Common myeloid progenitor, CD34-positive (primary cell): ENCODE measurements at regions not wholly inside any gene's neighbourhood (a gene's known extent, or its start where the extent isn't known, plus 50 kb on each side); places are given as distances from the start of the nearest gene placed in this dataset.
"Not testable (repeated sequence)": the region's sequence is repeated elsewhere in the genome, so short reads cannot be mapped to it uniquely, and the experiment has no call there.

Experiments used
- CTCF ChIA-PET: fragments of 350-600 bp; sonication (Branson Sonifier 250); formaldehyde crosslinking; loops from one replicate; lab custom pipeline; 2021; ENCODE audit warnings: antibody characterized with exemption; lab: Charles Lee
- POLR2A ChIA-PET: fragments of 350-600 bp; sonication (Branson Sonifier 250); formaldehyde crosslinking; loops from one replicate; lab custom pipeline; 2021; ENCODE audit warnings: antibody characterized with exemption; lab: Charles Lee
- DNase-seq, 3 donors: peaks; one replicate each; pipeline versions ENCODE4 v3.0.0 to v3.0.0-alpha.2; 2013
- H3K27ac ChIP-seq, 2 experiments: 1 replicate in 1 of 2; 2 replicates in 1 of 2; pipeline ENCODE4 v1.7.0; 2013; ENCODE audit warnings: inconsistent platforms in 2 of 2, low read length in 2 of 2, mild to moderate bottlenecking in 2 of 2, low read depth in 1 of 2, moderate library complexity in 1 of 2; ENCODE audit not compliant: severe bottlenecking in 2 of 2, insufficient read depth in 1 of 2, poor library complexity in 1 of 2
- H3K27me3 ChIP-seq, 5 experiments: replicated peaks in 2 of 5; 1 replicate in 3 of 5; 2 replicates in 2 of 5; pipeline versions ENCODE4 v1.6.1 to v1.7.0; 2013; ENCODE audit warnings: low read length in 4 of 5, mild to moderate bottlenecking in 2 of 5, moderate library complexity in 2 of 5, inconsistent platforms in 1 of 5; ENCODE audit not compliant: insufficient read depth in 5 of 5, control insufficient read depth in 4 of 5
- H3K36me3 ChIP-seq, 4 experiments: 1 replicate in 2 of 4; 2 replicates in 2 of 4; pipeline versions ENCODE4 v1.6.1 to v1.7.0; 2013; ENCODE audit warnings: low read length in 3 of 4, control low read depth in 1 of 4, mild to moderate bottlenecking in 1 of 4; ENCODE audit not compliant: control insufficient read depth in 4 of 4, insufficient read depth in 4 of 4
- H3K4me1 ChIP-seq, 4 experiments: 1 replicate in 3 of 4; 2 replicates in 1 of 4; pipeline versions ENCODE4 v1.6.1 to v1.7.1; 2013; ENCODE audit warnings: low read length in 3 of 4, mild to moderate bottlenecking in 3 of 4, control low read depth in 1 of 4, inconsistent platforms in 1 of 4, moderate library complexity in 1 of 4; ENCODE audit not compliant: control insufficient read depth in 4 of 4, insufficient read depth in 4 of 4; ENCODE audit errors: control extremely low read depth in 1 of 4
- H3K4me3 ChIP-seq, 7 experiments: 1 replicate in 4 of 7; 2 replicates in 3 of 7; pipeline versions ENCODE4 v1.5.1 to v1.7.0; 2013; ENCODE audit warnings: mild to moderate bottlenecking in 7 of 7, low read length in 6 of 7, moderate library complexity in 6 of 7, inconsistent platforms in 2 of 7, low read depth in 2 of 7, control low read depth in 1 of 7; ENCODE audit not compliant: insufficient read depth in 4 of 7, control insufficient read depth in 1 of 7; ENCODE audit errors: extremely low read depth in 1 of 7
- H3K9me3 ChIP-seq, 5 experiments: 1 replicate in 4 of 5; 2 replicates in 1 of 5; pipeline versions ENCODE4 v1.6.1 to v1.7.1; 2013; ENCODE audit warnings: low read length in 4 of 5, mild to moderate bottlenecking in 2 of 5, inconsistent platforms in 1 of 5, low read depth in 1 of 5, moderate library complexity in 1 of 5; ENCODE audit not compliant: control insufficient read depth in 4 of 5, insufficient read depth in 2 of 5; ENCODE audit errors: control extremely low read depth in 1 of 5
- WGBS: methylation state at CpG from one replicate; pipeline ENCODE4 v1.1.5; 2013; ENCODE audit not compliant: insufficient coverage; 5-methylcytosine and 5-hydroxymethylcytosine counted together

GRCh38 chr15:44829150-44829549, 92.8 kb downstream of the TRIM69 start:
- WGBS: 94% methylated on average over 2 of the region's 4 CpGs
- H3K27me3 ChIP-seq, H3K27ac ChIP-seq, H3K36me3 ChIP-seq, DNase-seq, H3K4me3 ChIP-seq, POLR2A ChIA-PET, CTCF ChIA-PET, H3K9me3 ChIP-seq: not testable (repeated sequence)
- H3K4me1 ChIP-seq: peaks cover 0 to 24% (median 19%) of the 10 kb centered on the region in 4 experiments

GRCh38 chr15:44830692-44831408, 94.5 kb downstream of the TRIM69 start:
- peak; percentile 18 to 71 (median 55) for DNase-seq
- POLR2A ChIA-PET, H3K27me3 ChIP-seq, H3K9me3 ChIP-seq, CTCF ChIA-PET, H3K36me3 ChIP-seq, H3K4me3 ChIP-seq: not testable (repeated sequence)
- Histone ChIP-seq H3K4me1 (peaks cover 0 to 22% (median 18%) of the 10 kb centered on the region in 4 experiments), H3K27ac (peak overlapping the region in 1 of 2 experiments; percentile 14)
- WGBS: 16% methylated on average over 4 of the region's 6 CpGs

GRCh38 chr15:44831409-44831741, 95.0 kb downstream of the TRIM69 start:
- peaks cover 0 to 22% (median 18%) of the 10 kb centered on the region in 4 experiments for H3K4me1 ChIP-seq
- H3K36me3 ChIP-seq, H3K27me3 ChIP-seq, H3K9me3 ChIP-seq, DNase-seq, H3K4me3 ChIP-seq, POLR2A ChIA-PET, CTCF ChIA-PET, H3K27ac ChIP-seq: not testable (repeated sequence)
- no CpG with 5 or more reads among the region's 8 CpGs for WGBS

GRCh38 chr15:44832133-44832532, 95.8 kb downstream of the TRIM69 start:
- H3K27ac ChIP-seq, H3K36me3 ChIP-seq, POLR2A ChIA-PET, H3K4me3 ChIP-seq, H3K9me3 ChIP-seq, H3K27me3 ChIP-seq: not testable (repeated sequence)
- CTCF ChIA-PET: interaction anchor here (1.1 kb wide), 1 partner anchor 536 kb away, joined by 3 read pairs; no protein-coding TSS in a partner anchor
- DNase-seq: peak in 2 of 3 donors; percentile 13 to 28
- 88% methylated on average over 1 of the region's 5 CpGs for WGBS
- peaks cover 0 to 20% (median 18%) of the 10 kb centered on the region in 4 experiments for H3K4me1 ChIP-seq

- DNase-seq, H3K27ac ChIP-seq, H3K9me3 ChIP-seq, H3K4me3 ChIP-seq, H3K36me3 ChIP-seq, H3K27me3 ChIP-seq, POLR2A ChIA-PET: not testable (repeated sequence)
- CTCF ChIA-PET: interaction anchor here (1.1 kb wide), 1 partner anchor 537 kb away, joined by 3 read pairs; no protein-coding TSS in a partner anchor
- no CpG with 5 or more reads among the region's 5 CpGs for WGBS
- H3K4me1 ChIP-seq: peaks cover 0 to 20% (median 18%) of the 10 kb centered on the region in 4 experiments
Observed at GRCh38 chr15:44833081-44833480, 96.8 kb downstream of the TRIM69 start.

- H3K27ac ChIP-seq, H3K36me3 ChIP-seq, H3K9me3 ChIP-seq, H3K27me3 ChIP-seq, DNase-seq, POLR2A ChIA-PET, H3K4me3 ChIP-seq, CTCF ChIA-PET: not testable (repeated sequence)
- no CpG with 5 or more reads among the region's 4 CpGs for WGBS
- H3K4me1 ChIP-seq: peaks cover 0 to 21% (median 18%) of the 10 kb centered on the region in 4 experiments
Observed at GRCh38 chr15:44833761-44834160, 97.4 kb downstream of the TRIM69 start.

GRCh38 chr15:44835082-44835481, 98.8 kb downstream of the TRIM69 start:
- H3K4me3 ChIP-seq, H3K27ac ChIP-seq, H3K27me3 ChIP-seq, CTCF ChIA-PET, POLR2A ChIA-PET, H3K36me3 ChIP-seq, DNase-seq, H3K9me3 ChIP-seq: not testable (repeated sequence)
- WGBS: no CpG with 5 or more reads among the region's 5 CpGs
- H3K4me1 ChIP-seq: peaks cover 0 to 23% (median 13%) of the 10 kb centered on the region in 4 experiments
